ENCODE measurements at regions not wholly inside any gene's neighbourhood (a gene's known extent, or its start where the extent isn't known, plus 50 kb on each side); places are given as distances from the start of the nearest gene placed in this dataset.

GRCh38 chr5:3452622-3453021 lies 143.0 kb upstream of the IRX1 start:
- TF ChIP-seq, protein P1, sequence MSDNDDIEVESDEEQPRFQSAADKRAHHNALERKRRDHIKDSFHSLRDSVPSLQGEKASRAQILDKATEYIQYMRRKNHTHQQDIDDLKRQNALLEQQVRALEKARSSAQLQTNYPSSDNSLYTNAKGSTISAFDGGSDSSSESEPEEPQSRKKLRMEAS (CRISPR knock-in tag; IDR thresholded peaks at IDR 0.05): no peak
- no peak for TF ChIP-seq ZNF423 (CRISPR knock-in tag; IDR thresholded peaks at IDR 0.05)
- TF ChIP-seq NR2C2 (CRISPR knock-in tag; IDR thresholded peaks at IDR 0.05): no peak
- TF ChIP-seq, protein P2, sequence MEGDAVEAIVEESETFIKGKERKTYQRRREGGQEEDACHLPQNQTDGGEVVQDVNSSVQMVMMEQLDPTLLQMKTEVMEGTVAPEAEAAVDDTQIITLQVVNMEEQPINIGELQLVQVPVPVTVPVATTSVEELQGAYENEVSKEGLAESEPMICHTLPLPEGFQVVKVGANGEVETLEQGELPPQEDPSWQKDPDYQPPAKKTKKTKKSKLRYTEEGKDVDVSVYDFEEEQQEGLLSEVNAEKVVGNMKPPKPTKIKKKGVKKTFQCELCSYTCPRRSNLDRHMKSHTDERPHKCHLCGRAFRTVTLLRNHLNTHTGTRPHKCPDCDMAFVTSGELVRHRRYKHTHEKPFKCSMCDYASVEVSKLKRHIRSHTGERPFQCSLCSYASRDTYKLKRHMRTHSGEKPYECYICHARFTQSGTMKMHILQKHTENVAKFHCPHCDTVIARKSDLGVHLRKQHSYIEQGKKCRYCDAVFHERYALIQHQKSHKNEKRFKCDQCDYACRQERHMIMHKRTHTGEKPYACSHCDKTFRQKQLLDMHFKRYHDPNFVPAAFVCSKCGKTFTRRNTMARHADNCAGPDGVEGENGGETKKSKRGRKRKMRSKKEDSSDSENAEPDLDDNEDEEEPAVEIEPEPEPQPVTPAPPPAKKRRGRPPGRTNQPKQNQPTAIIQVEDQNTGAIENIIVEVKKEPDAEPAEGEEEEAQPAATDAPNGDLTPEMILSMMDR (IDR thresholded peaks at IDR 0.05): no peak
- TF ChIP-seq CREB1 (CRISPR knock-in tag; IDR thresholded peaks at IDR 0.05): no peak
- TF ChIP-seq, protein P3, sequence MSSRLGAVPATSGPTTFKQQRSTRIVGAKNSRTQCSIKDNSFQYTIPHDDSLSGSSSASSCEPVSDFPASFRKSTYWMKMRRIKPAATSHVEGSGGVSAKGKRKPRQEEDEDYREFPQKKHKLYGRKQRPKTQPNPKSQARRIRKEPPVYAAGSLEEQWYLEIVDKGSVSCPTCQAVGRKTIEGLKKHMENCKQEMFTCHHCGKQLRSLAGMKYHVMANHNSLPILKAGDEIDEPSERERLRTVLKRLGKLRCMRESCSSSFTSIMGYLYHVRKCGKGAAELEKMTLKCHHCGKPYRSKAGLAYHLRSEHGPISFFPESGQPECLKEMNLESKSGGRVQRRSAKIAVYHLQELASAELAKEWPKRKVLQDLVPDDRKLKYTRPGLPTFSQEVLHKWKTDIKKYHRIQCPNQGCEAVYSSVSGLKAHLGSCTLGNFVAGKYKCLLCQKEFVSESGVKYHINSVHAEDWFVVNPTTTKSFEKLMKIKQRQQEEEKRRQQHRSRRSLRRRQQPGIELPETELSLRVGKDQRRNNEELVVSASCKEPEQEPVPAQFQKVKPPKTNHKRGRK (CRISPR knock-in tag; IDR thresholded peaks at IDR 0.05; ENCODE audit: borderline replicate concordance): no peak
- no peak for TF ChIP-seq MLX (CRISPR knock-in tag; IDR thresholded peaks at IDR 0.05)
- TF ChIP-seq IRF1 (CRISPR knock-in tag; IDR thresholded peaks at IDR 0.05): no peak
- TF ChIP-seq JUN (CRISPR knock-in tag; IDR thresholded peaks at IDR 0.05): no peak

Measured in WTC11 (cell line).